Neural crest cell (in vitro differentiated cells): ENCODE measurements at regions not wholly inside any gene's neighbourhood (a gene's known extent, or its start where the extent isn't known, plus 50 kb on each side); places are given as distances from the start of the nearest gene placed in this dataset.

ENCODE experiments used
- DNase-seq: peaks from one replicate; pipeline ENCODE4 v3.0.0; 2021; ENCODE audit warnings: low read depth, mixed read lengths, low spot score
- H3K27ac Mint-ChIP-seq: one replicate; pipeline ENCODE4 v1.8.0; 2021; ENCODE audit warnings: mild to moderate bottlenecking, mixed read lengths; ENCODE audit not compliant: unreplicated experiment
- H3K27me3 Mint-ChIP-seq: 2 replicates; pipeline ENCODE4 v1.8.0; 2021; ENCODE audit warnings: low read depth, mild to moderate bottlenecking, mixed read lengths
- H3K36me3 Mint-ChIP-seq: 2 replicates; pipeline ENCODE4 v1.8.0; 2021; ENCODE audit warnings: low read depth, mild to moderate bottlenecking, mixed read lengths
- H3K4me1 Mint-ChIP-seq: 2 replicates; pipeline ENCODE4 v1.8.0; 2021; ENCODE audit warnings: mixed read lengths
- H3K4me3 Mint-ChIP-seq: one replicate; pipeline ENCODE4 v1.8.0; 2021; ENCODE audit warnings: mild to moderate bottlenecking, mixed read lengths
- H3K9me3 Mint-ChIP-seq: 2 replicates; pipeline ENCODE4 v1.8.0; 2021; ENCODE audit warnings: mixed read lengths
- CTCF ChIP-seq: fragments of 200-600 bp; sonication (generic); conservative IDR thresholded peaks from 2 replicates; pipeline ENCODE4 v1.5.0; 2021; ENCODE audit warnings: antibody characterized with exemption, mild to moderate bottlenecking

GRCh38 chr16:73219176-73219575, 171.2 kb upstream of the ZFHX3 start:
- Mint-ChIP-seq H3K4me1 (peaks cover 12% of the 10 kb centered on the region), H3K9me3 (peaks cover 13% of the 10 kb centered on the region), H3K27ac (no peak overlapping the region), H3K36me3 (no peaks in the 10 kb centered on the region), H3K4me3 (no peak overlapping the region), H3K27me3 (no peaks in the 10 kb centered on the region)
- peak; percentile 38 for TF ChIP-seq CTCF
- DNase-seq = no peak

GRCh38 chr16:73217654-73218053, 169.7 kb upstream of the ZFHX3 start:
- H3K4me3 Mint-ChIP-seq = no peak overlapping the region

GRCh38 chr16:73216932-73217331, 169.0 kb upstream of the ZFHX3 start:
- Mint-ChIP-seq H3K4me1 (peaks cover 25% of the 10 kb centered on the region), H3K27ac (no peak overlapping the region), H3K4me3 (no peak overlapping the region), H3K9me3 (peaks cover 13% of the 10 kb centered on the region), H3K36me3 (no peaks in the 10 kb centered on the region), H3K27me3 (no peaks in the 10 kb centered on the region)
- TF ChIP-seq CTCF = no peak
- DNase-seq = no peak

More at GRCh38 chr16:73217654-73218053, 169.7 kb upstream of the ZFHX3 start:
- Mint-ChIP-seq H3K27me3 (no peaks in the 10 kb centered on the region), H3K4me1 (peaks cover 25% of the 10 kb centered on the region), H3K27ac (no peak overlapping the region), H3K9me3 (peaks cover 13% of the 10 kb centered on the region), H3K36me3 (no peaks in the 10 kb centered on the region)
- no peak for DNase-seq
- peak; percentile 58 for TF ChIP-seq CTCF

- peaks cover 25% of the 10 kb centered on the region for H3K4me1 Mint-ChIP-seq
- no peak overlapping the region for H3K27ac Mint-ChIP-seq
- TF ChIP-seq CTCF = no peak
- peaks cover 13% of the 10 kb centered on the region for H3K9me3 Mint-ChIP-seq
- H3K27me3 Mint-ChIP-seq = no peaks in the 10 kb centered on the region
- DNase-seq = no peak
- no peak overlapping the region for H3K4me3 Mint-ChIP-seq
- H3K36me3 Mint-ChIP-seq = no peaks in the 10 kb centered on the region
Measured at GRCh38 chr16:73215678-73216377, 167.9 kb upstream of the ZFHX3 start.

- H3K4me3 Mint-ChIP-seq = no peak overlapping the region
- TF ChIP-seq CTCF = no peak
- no peak for DNase-seq
- no peak overlapping the region for H3K27ac Mint-ChIP-seq
- H3K36me3 Mint-ChIP-seq = no peaks in the 10 kb centered on the region
- peaks cover 13% of the 10 kb centered on the region for H3K9me3 Mint-ChIP-seq
- no peaks in the 10 kb centered on the region for H3K27me3 Mint-ChIP-seq
- peaks cover 25% of the 10 kb centered on the region for H3K4me1 Mint-ChIP-seq
Measured at GRCh38 chr16:73214825-73215677, 167.1 kb upstream of the ZFHX3 start.
